Progenitor cell of endocrine pancreas (in vitro differentiated cells): ENCODE measurements at regions not wholly inside any gene's neighbourhood (a gene's known extent, or its start where the extent isn't known, plus 50 kb on each side); places are given as distances from the start of the nearest gene placed in this dataset.
A peak's percentile ranks its signal among the peaks of the same experiment; 100 is the strongest.

Experiments
- DNase-seq: peaks from one replicate; pipeline ENCODE4 v3.0.0; 2021; ENCODE audit warnings: low spot score; ENCODE audit not compliant: unreplicated experiment
- H3K27ac Mint-ChIP-seq: 2 replicates; pipeline ENCODE4 v1.8.0; 2021; ENCODE audit warnings: mild to moderate bottlenecking, moderate library complexity, mixed read lengths
- H3K27me3 Mint-ChIP-seq: 2 replicates; pipeline ENCODE4 v1.8.0; 2021; ENCODE audit warnings: mixed read lengths
- H3K36me3 Mint-ChIP-seq: 2 replicates; pipeline ENCODE4 v1.8.0; 2022; ENCODE audit warnings: mixed read lengths; ENCODE audit not compliant: insufficient read depth
- H3K4me1 Mint-ChIP-seq: 2 replicates; pipeline ENCODE4 v1.8.0; 2021; ENCODE audit warnings: low read depth, mixed read lengths
- H3K4me3 Mint-ChIP-seq: 2 replicates; pipeline ENCODE4 v1.8.0; 2021; ENCODE audit warnings: low read depth, mild to moderate bottlenecking, moderate library complexity, mixed read lengths
- H3K9me3 Mint-ChIP-seq: 2 replicates; pipeline ENCODE4 v1.8.0; 2021; ENCODE audit warnings: low read depth, mixed read lengths
- CTCF ChIP-seq: fragments of 200-600 bp; sonication (generic); IDR thresholded peaks from one replicate; pipeline ENCODE4 v1.5.0; 2021; ENCODE audit warnings: antibody characterized with exemption, mild to moderate bottlenecking; ENCODE audit not compliant: unreplicated experiment

- Mint-ChIP-seq H3K36me3 (no peaks in the 10 kb centered on the region), H3K4me3 (no peak overlapping the region), H3K27ac (no peak overlapping the region), H3K4me1 (no peaks in the 10 kb centered on the region), H3K9me3 (peaks cover 21% of the 10 kb centered on the region), H3K27me3 (peaks cover 4% of the 10 kb centered on the region)
- DNase-seq, result no peak
- peak; percentile 55 for TF ChIP-seq CTCF
These were observed 69.3 kb upstream of the HMX1 start for GRCh38 chr4:8940792-8941491.

GRCh38 chr4:8939840-8940742, 68.5 kb upstream of the HMX1 start:
- no peak for TF ChIP-seq CTCF
- no peak for DNase-seq
- Mint-ChIP-seq H3K27ac (no peak overlapping the region), H3K4me1 (no peaks in the 10 kb centered on the region), H3K9me3 (peaks cover 25% of the 10 kb centered on the region), H3K36me3 (no peaks in the 10 kb centered on the region), H3K27me3 (peaks cover 4% of the 10 kb centered on the region), H3K4me3 (no peak overlapping the region)

GRCh38 chr4:8939160-8939839, 67.7 kb upstream of the HMX1 start:
- DNase-seq, result no peak
- Mint-ChIP-seq H3K36me3 (no peaks in the 10 kb centered on the region), H3K4me3 (no peak overlapping the region), H3K27ac (no peak overlapping the region), H3K4me1 (no peaks in the 10 kb centered on the region), H3K9me3 (peaks cover 30% of the 10 kb centered on the region), H3K27me3 (peaks cover 4% of the 10 kb centered on the region)
- TF ChIP-seq CTCF, result no peak

GRCh38 chr4:8938623-8939022, 67.0 kb upstream of the HMX1 start:
- no peak for TF ChIP-seq CTCF
- H3K36me3 Mint-ChIP-seq, result no peaks in the 10 kb centered on the region

GRCh38 chr4:8938137-8938536, 66.5 kb upstream of the HMX1 start:
- Mint-ChIP-seq H3K27ac (no peak overlapping the region), H3K4me1 (no peaks in the 10 kb centered on the region), H3K9me3 (peaks cover 35% of the 10 kb centered on the region), H3K4me3 (no peak overlapping the region), H3K36me3 (no peaks in the 10 kb centered on the region), H3K27me3 (peaks cover 4% of the 10 kb centered on the region)
- no peak for DNase-seq
- TF ChIP-seq CTCF, result no peak

More at GRCh38 chr4:8938623-8939022, 67.0 kb upstream of the HMX1 start:
- Mint-ChIP-seq H3K4me1 (no peaks in the 10 kb centered on the region), H3K27me3 (peaks cover 4% of the 10 kb centered on the region), H3K9me3 (peaks cover 31% of the 10 kb centered on the region), H3K27ac (no peak overlapping the region), H3K4me3 (no peak overlapping the region)
- no peak for DNase-seq
